ENCODE measurements at regions not wholly inside any gene's neighbourhood (a gene's known extent, or its start where the extent isn't known, plus 50 kb on each side); places are given as distances from the start of the nearest gene placed in this dataset.
A peak's percentile ranks its signal among the peaks of the same experiment; 100 is the strongest.
"Not testable (repeated sequence)": the region's sequence is repeated elsewhere in the genome, so short reads cannot be mapped to it uniquely, and the experiment has no call there.

- H3K4me3 Mint-ChIP-seq = no peak overlapping the region
- POLR2A ChIA-PET = no interaction called here
- no peak overlapping the region for H3K27ac Mint-ChIP-seq
- no peaks in the 10 kb centered on the region for H3K27me3 Mint-ChIP-seq
- CTCF ChIA-PET = interaction anchor here (0.6 to 1.2 kb wide), 4 partner anchors 9 to 346 kb away, joined by 3 to 5 read pairs (median 4); no protein-coding TSS in a partner anchor
- no peak for ATAC-seq
- peaks cover 9% of the 10 kb centered on the region for H3K4me1 Mint-ChIP-seq
- no peak for DNase-seq
- intact Hi-C loops (cut with DNase I, micrococcal nuclease) = loop anchor here (5.0 to 10.0 kb wide), 5 partner anchors 42 to 329 kb away; no protein-coding TSS in a partner anchor
- H3K36me3 Mint-ChIP-seq (ENCODE audit: low read depth) = no peaks in the 10 kb centered on the region
- no peaks in the 10 kb centered on the region for H3K9me3 Mint-ChIP-seq (ENCODE audit: low read depth)
Measured at GRCh38 chr14:22225516-22226140, 363.4 kb downstream of the DAD1 start.

DNA sequence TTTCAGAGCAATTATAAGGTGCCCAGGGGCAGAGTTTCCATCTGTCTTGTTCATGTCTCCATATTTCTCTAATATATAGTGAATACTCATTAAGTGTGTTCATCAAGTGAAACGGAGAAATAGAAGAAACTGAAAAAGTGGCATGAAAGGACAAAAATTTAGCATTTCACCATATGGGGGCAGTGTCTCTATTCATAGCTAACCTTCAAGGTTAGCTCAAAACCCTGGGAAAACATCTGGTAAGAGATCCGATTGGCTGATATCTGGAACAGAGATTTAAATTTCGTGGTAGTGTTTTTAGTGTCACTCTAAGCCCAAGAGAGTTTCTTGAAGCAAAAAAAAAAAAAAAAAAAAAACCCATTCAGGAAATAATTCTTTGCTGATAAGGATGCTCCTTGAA lies 367.5 kb downstream of the DAD1 start:
- H3K4me3 Mint-ChIP-seq = peak overlapping the region; percentile 58
- ATAC-seq (no peak), DNase-seq (no peak)
- H3K9me3 Mint-ChIP-seq (ENCODE audit: low read depth) = no peaks in the 10 kb centered on the region
- peaks cover 14% of the 10 kb centered on the region for H3K4me1 Mint-ChIP-seq
- intact Hi-C loops (cut with DNase I, micrococcal nuclease) = loop anchor here (5.0 to 10.0 kb wide), 3 partner anchors 293 to 336 kb away; no protein-coding TSS in a partner anchor
- H3K36me3 Mint-ChIP-seq (ENCODE audit: low read depth) = no peaks in the 10 kb centered on the region
- ChIA-PET CTCF (interaction anchor here (0.6 to 1.5 kb wide), 6 partner anchors 21 to 432 kb away, joined by 3 to 5 read pairs (median 4); no protein-coding TSS in a partner anchor), POLR2A (no interaction called here)
- no peaks in the 10 kb centered on the region for H3K27me3 Mint-ChIP-seq
- H3K27ac Mint-ChIP-seq = peak overlapping the region; percentile 51

GRCh38 chr14:22220427-22220826 lies 368.6 kb downstream of the DAD1 start:
- Mint-ChIP-seq H3K36me3 (ENCODE audit: low read depth) (no peaks in the 10 kb centered on the region), H3K27ac (no peak overlapping the region), H3K4me3 (no peak overlapping the region), H3K4me1 (peaks cover 14% of the 10 kb centered on the region), H3K27me3 (no peaks in the 10 kb centered on the region), H3K9me3 (ENCODE audit: low read depth) (no peaks in the 10 kb centered on the region)
- intact Hi-C loops (cut with DNase I, micrococcal nuclease) = loop anchor here (5.0 to 10.0 kb wide), 3 partner anchors 294 to 337 kb away; no protein-coding TSS in a partner anchor
- ATAC-seq = no peak
- ChIA-PET CTCF (interaction anchor here (0.6 kb wide), 1 partner anchor 19 kb away, joined by 3 read pairs; no protein-coding TSS in a partner anchor), POLR2A (no interaction called here)
- no peak for DNase-seq

GRCh38 chr14:22218728-22219127 lies 370.3 kb downstream of the DAD1 start:
- H3K9me3 Mint-ChIP-seq (ENCODE audit: low read depth) = no peaks in the 10 kb centered on the region
- H3K4me1 Mint-ChIP-seq = peaks cover 14% of the 10 kb centered on the region
- no peaks in the 10 kb centered on the region for H3K27me3 Mint-ChIP-seq
- no peaks in the 10 kb centered on the region for H3K36me3 Mint-ChIP-seq (ENCODE audit: low read depth)
- ChIA-PET CTCF (interaction anchor here (1.7 kb wide), 1 partner anchor 18 kb away, joined by 6 read pairs; no protein-coding TSS in a partner anchor), POLR2A (interaction anchor here (0.6 kb wide), 1 partner anchor 18 kb away, joined by 3 read pairs; no protein-coding TSS in a partner anchor)
- DNase-seq = peak; percentile 31
- peak; percentile 56 for ATAC-seq
- H3K4me3 Mint-ChIP-seq = no peak overlapping the region
- intact Hi-C loops (cut with DNase I, micrococcal nuclease) = no loop called here
- H3K27ac Mint-ChIP-seq = no peak overlapping the region

DNA sequence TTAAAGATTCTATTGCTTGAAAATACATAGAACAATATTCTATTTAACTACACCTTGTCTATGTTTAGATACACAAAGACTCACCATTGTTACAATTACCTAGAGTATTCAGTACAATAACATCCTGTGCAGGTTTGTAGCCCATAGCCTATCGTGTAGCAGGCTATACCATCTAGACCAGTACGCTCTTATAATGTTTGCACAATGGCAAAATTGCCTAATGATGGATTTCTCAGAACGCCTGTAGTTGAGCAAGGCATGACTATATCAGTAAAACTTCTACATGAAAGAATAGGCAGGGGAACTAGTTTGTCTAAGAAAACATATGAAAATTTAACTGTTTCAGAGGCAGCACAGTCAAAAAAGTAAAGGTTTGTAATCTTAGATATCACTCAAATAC lies 375.9 kb downstream of the DAD1 start:
- no peaks in the 10 kb centered on the region for H3K27me3 Mint-ChIP-seq
- intact Hi-C loops (cut with DNase I, micrococcal nuclease) = no loop called here
- no peak overlapping the region for H3K27ac Mint-ChIP-seq
- no peaks in the 10 kb centered on the region for H3K4me1 Mint-ChIP-seq
- ATAC-seq (no peak), DNase-seq (no peak)
- POLR2A ChIA-PET = no interaction called here
- H3K4me3 Mint-ChIP-seq = no peak overlapping the region
- H3K36me3 Mint-ChIP-seq (ENCODE audit: low read depth) = no peaks in the 10 kb centered on the region
- no peaks in the 10 kb centered on the region for H3K9me3 Mint-ChIP-seq (ENCODE audit: low read depth)
- CTCF ChIA-PET = no interaction called here

- peaks cover 6% of the 10 kb centered on the region for H3K4me1 Mint-ChIP-seq
- CTCF ChIA-PET = no interaction called here
- no peak overlapping the region for H3K4me3 Mint-ChIP-seq
- DNase-seq (no peak), ATAC-seq (no peak)
- no peak overlapping the region for H3K27ac Mint-ChIP-seq
- H3K36me3 Mint-ChIP-seq (ENCODE audit: low read depth) = no peaks in the 10 kb centered on the region
- intact Hi-C loops (cut with DNase I, micrococcal nuclease) = no loop called here
- H3K27me3 Mint-ChIP-seq = no peaks in the 10 kb centered on the region
- POLR2A ChIA-PET = no interaction called here
- no peaks in the 10 kb centered on the region for H3K9me3 Mint-ChIP-seq (ENCODE audit: low read depth)
Measured at GRCh38 chr14:22210906-22211305, 378.1 kb downstream of the DAD1 start.

GRCh38 chr14:22210026-22210425 lies 379.0 kb downstream of the DAD1 start:
- POLR2A ChIA-PET = no interaction called here
- no peaks in the 10 kb centered on the region for H3K9me3 Mint-ChIP-seq (ENCODE audit: low read depth)
- DNase-seq (no peak), ATAC-seq (no peak)
- CTCF ChIA-PET = no interaction called here
- intact Hi-C loops (cut with DNase I, micrococcal nuclease) = no loop called here
- no peak overlapping the region for H3K27ac Mint-ChIP-seq
- no peaks in the 10 kb centered on the region for H3K27me3 Mint-ChIP-seq
- H3K4me1 Mint-ChIP-seq = peaks cover 6% of the 10 kb centered on the region
- H3K36me3 Mint-ChIP-seq (ENCODE audit: low read depth) = no peaks in the 10 kb centered on the region
- no peak overlapping the region for H3K4me3 Mint-ChIP-seq

DNA sequence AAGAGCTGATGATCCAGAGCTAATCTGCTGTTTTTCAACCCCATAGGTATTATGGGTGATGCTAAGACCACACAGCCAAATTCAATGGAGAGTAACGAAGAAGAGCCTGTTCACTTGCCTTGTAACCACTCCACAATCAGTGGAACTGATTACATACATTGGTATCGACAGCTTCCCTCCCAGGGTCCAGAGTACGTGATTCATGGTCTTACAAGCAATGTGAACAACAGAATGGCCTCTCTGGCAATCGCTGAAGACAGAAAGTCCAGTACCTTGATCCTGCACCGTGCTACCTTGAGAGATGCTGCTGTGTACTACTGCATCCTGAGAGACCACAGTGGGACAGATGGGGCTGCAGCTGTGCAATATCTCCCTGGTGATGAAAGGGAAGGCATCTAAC lies 386.0 kb downstream of the DAD1 start:
- POLR2A ChIA-PET = no interaction called here
- Mint-ChIP-seq H3K9me3 (ENCODE audit: low read depth) (no peaks in the 10 kb centered on the region), H3K4me3 (peak overlapping the region; percentile 70), H3K27ac (peak overlapping the region; percentile 70), H3K36me3 (ENCODE audit: low read depth) (no peaks in the 10 kb centered on the region), H3K27me3 (no peaks in the 10 kb centered on the region), H3K4me1 (peaks cover 21% of the 10 kb centered on the region)
- ATAC-seq (no peak), DNase-seq (no peak)
- intact Hi-C loops (cut with DNase I, micrococcal nuclease) = loop anchor here (5.0 kb wide), 3 partner anchors 36 to 354 kb away; no protein-coding TSS in a partner anchor
- CTCF ChIA-PET = interaction anchor here (1.2 to 2.3 kb wide), 2 partner anchors 38 to 367 kb away, joined by 4 to 12 read pairs; no protein-coding TSS in a partner anchor

DNA sequence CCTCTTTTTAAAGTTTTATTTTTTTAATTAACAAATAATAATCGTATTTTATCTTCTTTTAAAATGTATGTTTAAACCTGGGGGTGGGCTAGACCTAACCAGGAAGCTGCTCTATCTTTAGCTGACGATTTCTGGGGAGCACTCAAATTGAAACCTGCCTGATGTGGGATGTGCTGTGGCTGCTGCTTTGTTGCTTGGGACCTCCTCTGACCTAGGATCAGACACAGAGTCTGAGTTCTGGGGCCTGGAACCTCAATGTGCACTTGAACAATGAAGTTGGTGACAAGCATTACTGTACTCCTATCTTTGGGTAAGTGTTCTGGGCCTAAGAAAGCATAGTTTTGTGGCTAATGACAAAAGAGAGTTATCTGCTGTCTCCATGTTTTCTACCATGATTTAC lies 386.7 kb downstream of the DAD1 start:
- ChIA-PET POLR2A (no interaction called here), CTCF (interaction anchor here (1.0 to 2.3 kb wide), 3 partner anchors 15 to 368 kb away, joined by 3 to 12 read pairs (median 4); no protein-coding TSS in a partner anchor)
- Mint-ChIP-seq H3K36me3 (ENCODE audit: low read depth) (no peaks in the 10 kb centered on the region), H3K4me1 (peaks cover 16% of the 10 kb centered on the region), H3K9me3 (ENCODE audit: low read depth) (no peaks in the 10 kb centered on the region), H3K27me3 (no peaks in the 10 kb centered on the region), H3K27ac (peak overlapping the region; percentile 70), H3K4me3 (peak overlapping the region; percentile 70)
- peak; percentile 27 for DNase-seq
- ATAC-seq = peak; percentile 67
- intact Hi-C loops (cut with DNase I, micrococcal nuclease) = loop anchor here (5.0 kb wide), 3 partner anchors 35 to 355 kb away; no protein-coding TSS in a partner anchor

GRCh38 chr14:22200977-22201605 lies 387.9 kb downstream of the DAD1 start:
- Mint-ChIP-seq H3K36me3 (ENCODE audit: low read depth) (no peaks in the 10 kb centered on the region), H3K4me3 (no peak overlapping the region), H3K4me1 (peaks cover 15% of the 10 kb centered on the region), H3K9me3 (ENCODE audit: low read depth) (no peaks in the 10 kb centered on the region), H3K27ac (no peak overlapping the region), H3K27me3 (no peaks in the 10 kb centered on the region)
- intact Hi-C loops (cut with DNase I, micrococcal nuclease) = loop anchor here (5.0 kb wide), 3 partner anchors 34 to 356 kb away; no protein-coding TSS in a partner anchor
- ATAC-seq (peak; percentile 73), DNase-seq (no peak)
- ChIA-PET CTCF (interaction anchor here (0.5 to 2.3 kb wide), 12 partner anchors 17 to 369 kb away, joined by 3 to 12 read pairs (median 4); no protein-coding TSS in a partner anchor), POLR2A (interaction anchor here (0.6 to 0.7 kb wide), 2 partner anchors 17 to 314 kb away, joined by 3 to 4 read pairs; no protein-coding TSS in a partner anchor)

- H3K36me3 Mint-ChIP-seq (ENCODE audit: low read depth); DNase-seq; H3K27ac Mint-ChIP-seq; ATAC-seq; H3K27me3 Mint-ChIP-seq; H3K4me3 Mint-ChIP-seq; H3K9me3 Mint-ChIP-seq (ENCODE audit: low read depth); POLR2A ChIA-PET: not testable (repeated sequence)
- H3K4me1 Mint-ChIP-seq = peaks cover 15% of the 10 kb centered on the region
- CTCF ChIA-PET = interaction anchor here (1.7 kb wide), 2 partner anchors 23 to 37 kb away, joined by 7 to 8 read pairs; no protein-coding TSS in a partner anchor
- intact Hi-C loops (cut with DNase I, micrococcal nuclease) = loop anchor here (5.0 kb wide), 3 partner anchors 33 to 357 kb away; no protein-coding TSS in a partner anchor
Measured at GRCh38 chr14:22200131-22200530, 388.9 kb downstream of the DAD1 start.

All from activated CD4-positive, alpha-beta T cell treated with anti-CD3 and anti-CD28 coated beads for 36 hours (primary cell).